HG02970 (cell line): ENCODE measurements at regions not wholly inside any gene's neighbourhood (a gene's known extent, or its start where the extent isn't known, plus 50 kb on each side); places are given as distances from the start of the nearest gene placed in this dataset.
"Not testable (repeated sequence)": the region's sequence is repeated elsewhere in the genome, so short reads cannot be mapped to it uniquely, and the experiment has no call there.

Experiments used
- ATAC-seq: cut with Tn5 transposase; IDR thresholded peaks from one replicate; pipeline ENCODE4 v1.9.1; 2021; ENCODE audit warnings: mild to moderate bottlenecking, moderate library complexity, moderate number of reproducible peaks; ENCODE audit not compliant: unreplicated experiment, low FRiP score

DNA sequence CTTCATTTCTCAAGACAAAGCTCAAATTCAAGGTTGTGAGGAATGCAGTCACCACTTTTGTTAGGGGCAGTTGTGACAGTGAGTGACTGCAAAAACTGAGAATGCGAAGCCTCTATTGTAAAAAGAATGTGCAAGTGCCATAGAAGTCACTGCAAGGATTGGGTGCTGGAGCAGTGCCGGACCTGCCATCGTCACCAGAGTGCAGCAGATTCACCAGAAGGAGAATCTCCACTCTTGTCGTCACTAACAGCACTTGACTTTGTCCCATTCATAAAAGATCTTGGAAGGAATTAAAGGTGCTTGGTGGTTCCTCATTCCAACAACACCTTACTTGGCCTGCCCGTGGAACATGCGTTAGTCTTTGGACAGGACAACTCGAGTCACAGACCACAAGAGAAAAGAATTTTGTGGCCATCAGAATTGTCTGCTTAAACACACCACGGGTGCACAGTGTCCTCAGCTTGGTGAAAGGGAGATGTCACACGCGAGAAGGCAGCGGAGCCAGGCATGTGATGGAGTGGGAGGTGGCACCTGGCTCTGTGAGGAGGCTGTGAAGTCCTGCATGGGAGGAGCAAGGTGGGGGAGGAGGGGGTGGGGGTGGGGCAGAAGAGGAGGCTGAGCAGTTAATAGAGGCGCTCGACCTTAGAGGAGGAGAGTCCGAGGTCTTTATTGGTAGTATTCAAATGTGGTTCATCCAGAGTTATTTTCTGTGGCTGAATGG is 100.9 kb upstream of the SPDYE9 start:
- not testable (repeated sequence) for ATAC-seq

DNA sequence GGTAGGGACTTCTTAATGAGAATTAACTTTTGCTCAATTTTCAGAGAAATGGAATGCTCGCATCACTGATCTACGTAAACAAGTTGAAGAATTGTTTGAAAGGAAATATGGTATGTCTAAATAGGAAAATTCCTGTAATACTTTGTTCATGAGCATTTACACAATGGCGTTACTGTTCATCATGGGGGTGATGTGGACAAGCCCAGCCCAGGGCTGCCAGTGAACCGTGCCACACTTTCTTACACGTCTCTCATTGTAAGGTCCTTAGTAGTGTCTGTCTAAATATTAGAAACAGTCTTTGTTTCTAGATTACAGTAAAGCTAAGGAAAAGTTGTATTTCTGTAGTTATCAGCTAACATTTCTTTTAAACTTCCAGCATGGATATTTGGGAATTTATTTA is 91.0 kb upstream of the SPDYE9 start:
- not testable (repeated sequence) for ATAC-seq

DNA sequence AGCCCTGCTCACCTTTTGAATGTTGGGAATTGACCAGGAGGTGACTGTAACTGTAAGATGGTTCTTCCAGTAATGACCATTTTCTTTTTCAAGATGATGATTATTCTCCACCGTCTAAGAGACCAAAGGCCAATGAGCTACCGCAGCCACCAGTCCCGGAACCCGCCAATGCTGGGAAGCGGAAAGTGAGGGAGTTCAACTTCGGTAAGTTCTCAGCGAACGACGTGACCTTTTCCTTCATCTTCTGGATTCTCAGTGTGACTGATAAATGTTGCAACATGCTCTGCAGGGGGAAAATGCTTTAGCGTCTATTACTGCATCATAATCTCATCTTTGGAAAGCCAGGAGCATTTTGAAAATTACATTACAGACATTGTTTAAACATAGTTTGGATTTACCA is 89.5 kb upstream of the SPDYE9 start:
- not testable (repeated sequence) for ATAC-seq

DNA sequence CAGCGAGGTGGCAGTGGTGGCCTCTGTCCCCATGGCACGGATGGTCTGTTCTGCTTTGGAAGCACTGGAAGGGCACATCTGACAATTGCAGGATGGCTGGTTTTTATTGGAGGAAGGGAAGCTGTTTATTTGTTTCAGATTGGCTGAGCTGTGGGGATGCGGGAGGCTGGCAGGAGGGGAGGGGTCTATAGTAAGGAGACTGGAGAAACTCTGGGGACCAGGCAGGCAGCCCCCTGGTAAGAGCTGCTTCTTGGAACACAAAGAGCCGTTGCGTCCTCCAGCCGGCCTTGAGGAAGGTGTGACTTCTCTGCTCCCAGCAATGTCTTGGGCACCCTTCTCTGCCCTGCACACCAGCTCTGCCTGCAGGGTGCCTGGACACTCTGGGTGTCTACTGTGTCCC is 85.1 kb upstream of the SPDYE9 start:
- ATAC-seq, result not testable (repeated sequence)

DNA sequence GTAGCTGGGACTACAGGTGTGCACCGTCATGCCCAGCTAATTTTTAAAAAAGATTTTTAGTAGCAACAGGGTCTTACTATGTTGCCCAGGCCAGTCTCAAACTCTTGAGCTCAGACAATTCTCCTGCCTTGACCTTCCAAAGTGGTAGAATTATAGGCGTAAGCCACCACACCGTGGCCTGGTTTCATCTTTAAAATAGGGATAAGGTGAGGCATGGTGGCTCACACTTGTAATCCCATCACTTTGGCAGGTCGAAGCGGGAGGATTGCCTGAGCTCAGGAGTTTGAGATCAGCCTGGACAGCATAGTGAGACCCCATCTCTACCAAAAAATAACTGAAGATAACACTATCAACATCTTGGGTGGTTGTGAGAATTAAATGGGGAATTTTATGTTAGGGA is 84.6 kb upstream of the SPDYE9 start:
- not testable (repeated sequence) for ATAC-seq

DNA sequence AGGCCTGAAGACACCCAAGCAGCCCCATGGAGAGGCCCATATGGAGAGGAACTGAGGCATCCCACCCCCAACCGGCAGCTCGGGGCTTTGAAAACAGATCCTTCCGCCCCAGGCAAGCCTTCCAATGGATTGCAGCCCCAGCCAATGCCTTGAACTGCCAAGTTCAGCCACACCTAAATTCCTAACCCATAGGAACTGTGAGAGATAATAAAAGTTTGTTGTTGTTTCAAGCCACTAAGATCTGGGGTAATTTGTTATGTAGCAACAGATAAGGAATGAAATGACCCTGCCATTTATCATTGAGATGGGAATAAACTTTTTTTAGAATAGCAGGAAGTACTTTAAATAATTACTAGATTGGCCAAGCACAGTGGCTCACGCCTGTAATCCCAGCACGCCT is 80.3 kb upstream of the SPDYE9 start:
- not testable (repeated sequence) for ATAC-seq

DNA sequence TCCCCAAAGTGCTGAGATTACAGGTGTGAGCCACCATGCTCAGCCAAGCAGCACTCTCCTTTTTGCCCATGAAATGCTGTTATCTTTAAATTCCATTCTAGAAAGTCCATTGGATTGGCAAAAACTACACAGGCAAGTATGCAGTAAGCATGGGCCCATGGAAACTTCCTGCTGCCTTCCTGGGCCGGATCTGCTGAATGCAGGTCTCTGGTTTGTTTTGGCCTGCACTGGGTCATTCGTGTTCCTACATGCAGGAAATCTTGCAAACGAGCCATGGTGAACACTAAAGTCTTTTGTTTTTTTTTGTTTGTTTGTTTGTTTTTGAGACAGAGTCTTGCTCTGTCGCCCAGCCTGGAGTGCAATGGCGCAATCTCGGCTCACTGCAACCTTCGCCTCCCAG is 76.8 kb upstream of the SPDYE9 start:
- not testable (repeated sequence) for ATAC-seq

DNA sequence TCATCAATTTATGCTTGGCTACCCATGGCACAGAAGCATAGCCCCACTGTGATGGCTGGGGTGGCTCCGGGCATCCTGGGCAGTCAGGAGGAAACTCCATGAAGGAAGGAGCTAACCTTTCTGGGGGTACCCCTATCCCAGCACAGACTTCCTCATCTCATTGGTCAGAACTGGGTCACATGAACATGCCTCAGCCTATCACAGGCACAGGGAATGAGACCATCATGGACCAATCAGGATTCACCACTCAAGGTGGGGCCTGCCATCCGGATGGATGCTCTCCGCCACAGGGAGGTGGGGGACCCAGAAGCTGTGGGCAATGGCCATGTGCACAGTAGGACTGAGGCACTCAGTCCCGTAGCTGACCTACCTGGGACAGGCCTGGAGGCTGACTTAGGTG is 75.9 kb upstream of the SPDYE9 start:
- not testable (repeated sequence) for ATAC-seq

DNA sequence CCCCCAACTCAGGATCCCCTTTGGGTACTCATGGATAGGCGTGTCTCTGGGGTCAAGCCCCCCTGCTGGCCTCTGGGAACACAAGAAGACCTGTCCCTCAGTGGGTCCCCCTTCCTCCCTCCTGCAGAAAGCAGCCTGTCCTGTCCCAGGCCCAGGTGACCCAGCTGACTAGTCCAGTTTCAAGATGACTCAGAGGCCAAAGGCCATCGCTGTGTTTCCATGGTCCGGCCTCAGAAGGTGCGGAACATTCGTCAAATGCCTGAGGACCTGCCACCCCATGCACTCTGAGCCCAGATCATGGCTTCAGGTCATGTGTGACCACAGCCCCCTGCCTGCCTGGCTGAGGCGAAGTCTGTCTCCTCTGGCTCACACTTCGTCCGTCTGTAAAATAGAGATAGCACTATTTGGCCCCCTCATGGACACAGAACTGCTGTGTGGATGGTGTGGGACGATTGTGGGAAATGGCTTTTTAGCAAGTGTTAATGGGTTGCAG is 71.4 kb upstream of the SPDYE9 start:
- ATAC-seq, result not testable (repeated sequence)

DNA sequence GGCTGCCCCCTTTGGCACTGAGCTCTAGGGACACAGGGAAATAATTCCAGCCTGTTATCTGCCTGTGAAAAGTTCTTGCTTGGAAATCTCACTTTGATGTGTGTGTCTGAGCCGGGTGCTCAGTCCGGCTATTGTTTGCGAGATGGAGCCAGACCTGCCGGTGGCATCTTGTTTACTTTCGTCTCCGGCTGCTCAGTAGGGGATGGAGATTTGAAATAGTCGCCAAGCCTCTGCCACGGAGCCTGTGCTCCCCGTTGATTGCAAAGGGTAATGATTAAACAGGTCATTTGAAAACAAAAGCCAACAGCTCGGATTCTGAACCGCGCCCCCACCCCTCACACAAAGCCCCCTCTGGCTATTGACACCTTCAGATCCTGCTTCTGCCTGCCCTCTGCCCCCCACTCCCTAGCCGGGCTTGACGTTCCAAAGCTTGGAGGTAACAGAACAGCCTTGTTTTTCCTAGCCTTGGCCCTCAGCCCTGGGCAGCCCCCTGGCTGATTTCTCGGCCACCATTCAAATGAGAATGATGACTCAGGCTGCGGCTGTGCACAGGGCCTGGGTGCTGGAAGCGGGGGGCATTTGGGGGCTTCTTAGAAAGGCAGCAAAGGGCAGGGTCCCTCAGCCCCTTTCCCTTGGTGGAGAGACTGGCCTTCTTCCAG is 70.8 kb upstream of the SPDYE9 start:
- ATAC-seq, result not testable (repeated sequence)

DNA sequence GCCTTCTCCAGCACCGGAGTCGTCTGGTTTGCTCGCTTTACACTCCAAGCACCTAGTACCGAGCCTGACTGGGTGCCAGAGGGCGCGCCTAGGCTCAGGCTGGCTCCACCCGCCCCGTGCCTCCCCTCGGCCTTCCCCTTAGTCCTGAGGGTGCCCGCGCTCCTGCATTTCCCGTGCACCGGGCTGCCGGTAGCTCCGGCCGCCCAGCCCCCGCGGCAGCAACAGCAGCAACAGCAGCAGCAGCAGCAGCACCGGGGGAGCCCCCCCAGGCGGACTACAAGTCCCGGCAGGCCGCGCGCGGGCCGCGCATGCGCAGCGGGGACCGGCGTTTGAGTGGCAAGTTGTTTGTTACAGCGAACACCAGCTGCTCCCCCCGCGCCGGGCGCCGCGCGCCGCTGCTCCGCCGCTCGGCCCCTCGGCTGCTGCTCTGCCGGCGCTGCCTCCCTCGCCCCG is 68.8 kb upstream of the SPDYE9 start:
- ATAC-seq, result peak; percentile 94

DNA sequence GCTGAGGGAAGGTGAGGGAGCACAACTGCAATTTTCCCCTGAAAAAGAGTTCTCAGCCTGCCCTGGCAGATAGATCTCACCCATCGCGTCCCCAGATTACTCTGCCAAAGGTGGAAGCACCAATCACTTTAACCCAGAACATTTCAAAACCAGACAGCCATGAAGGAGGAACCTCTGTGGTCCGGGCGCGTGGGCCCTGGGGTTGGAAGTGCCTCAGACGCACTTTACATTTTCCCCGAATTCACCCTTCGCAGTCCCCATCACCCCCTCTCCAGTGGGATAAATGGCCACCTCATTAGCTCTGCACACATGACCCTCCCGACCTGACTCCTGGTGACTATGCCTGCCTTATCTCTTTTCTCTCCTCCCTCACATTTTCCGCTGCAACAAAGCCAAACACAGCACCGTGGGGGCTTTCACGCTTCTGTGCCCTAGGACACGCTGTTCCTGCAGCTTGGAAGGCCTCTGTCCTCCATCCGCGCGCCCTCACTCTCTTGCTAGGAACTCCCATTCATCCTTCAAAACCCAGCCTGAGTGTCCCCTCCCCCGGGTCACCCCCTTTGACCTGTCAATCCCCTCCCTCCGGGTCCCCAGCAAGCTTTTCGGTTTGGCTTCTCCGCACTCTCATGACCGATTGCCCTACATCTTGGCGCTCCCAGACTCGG is 68.2 kb upstream of the SPDYE9 start:
- ATAC-seq, result not testable (repeated sequence)

DNA sequence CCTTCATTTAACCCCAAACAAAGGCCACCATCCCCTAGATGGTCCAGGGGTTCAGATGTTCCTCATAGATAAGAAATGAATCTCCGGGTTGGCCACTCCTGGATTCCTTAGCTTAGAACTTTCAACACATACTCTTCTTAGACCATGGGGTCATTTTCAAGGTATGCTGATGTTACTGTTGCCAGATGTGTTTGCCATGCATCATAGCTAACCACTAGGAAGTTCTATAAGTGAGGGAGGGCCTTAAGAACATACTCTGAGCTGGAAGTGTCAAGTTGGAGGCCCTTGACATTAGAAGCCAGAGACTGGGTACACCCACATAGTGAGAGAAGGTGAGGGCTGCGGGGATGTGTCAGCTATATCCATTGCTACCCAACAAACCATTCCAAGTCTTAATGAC is 62.7 kb upstream of the SPDYE9 start:
- ATAC-seq, result not testable (repeated sequence)

DNA sequence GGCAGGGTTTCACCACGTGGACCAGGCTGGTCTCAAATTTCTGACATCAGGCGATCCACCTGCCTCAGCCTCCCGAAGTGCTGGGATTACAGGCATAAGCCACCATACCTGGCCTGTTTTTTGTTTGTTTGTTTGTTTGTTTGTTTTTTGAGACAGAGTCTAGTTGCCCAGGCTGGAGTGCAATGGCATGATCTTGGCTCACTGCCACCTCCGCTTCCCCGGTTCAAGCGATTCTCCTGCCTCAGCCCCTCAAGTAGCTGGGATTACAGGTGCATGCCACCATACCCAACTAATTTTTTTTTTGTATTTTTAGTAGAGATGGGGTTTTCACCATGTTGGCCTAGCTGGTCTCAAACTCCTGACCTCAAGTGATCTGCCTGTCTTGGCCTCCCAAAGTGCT is 61.8 kb upstream of the SPDYE9 start:
- not testable (repeated sequence) for ATAC-seq

DNA sequence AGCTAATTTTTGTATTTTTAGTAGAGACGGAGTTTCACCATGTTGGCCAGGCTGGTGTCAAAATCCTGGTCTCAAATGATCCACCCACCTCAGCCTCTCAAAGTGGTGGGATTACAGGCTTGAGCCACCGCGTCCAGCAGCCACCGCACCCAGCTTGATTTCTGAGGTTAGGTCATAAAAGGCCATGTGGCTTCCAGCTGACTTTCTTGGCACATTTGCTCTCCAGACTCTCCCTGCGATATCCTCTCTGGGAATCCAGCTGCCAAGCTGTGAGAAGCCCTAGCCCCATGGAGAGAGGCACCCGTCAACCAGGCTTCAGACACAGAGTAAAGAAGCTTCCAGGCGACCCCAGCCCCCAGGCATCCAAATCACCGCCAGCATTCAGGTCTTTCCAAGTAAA is 58.2 kb upstream of the SPDYE9 start:
- not testable (repeated sequence) for ATAC-seq

DNA sequence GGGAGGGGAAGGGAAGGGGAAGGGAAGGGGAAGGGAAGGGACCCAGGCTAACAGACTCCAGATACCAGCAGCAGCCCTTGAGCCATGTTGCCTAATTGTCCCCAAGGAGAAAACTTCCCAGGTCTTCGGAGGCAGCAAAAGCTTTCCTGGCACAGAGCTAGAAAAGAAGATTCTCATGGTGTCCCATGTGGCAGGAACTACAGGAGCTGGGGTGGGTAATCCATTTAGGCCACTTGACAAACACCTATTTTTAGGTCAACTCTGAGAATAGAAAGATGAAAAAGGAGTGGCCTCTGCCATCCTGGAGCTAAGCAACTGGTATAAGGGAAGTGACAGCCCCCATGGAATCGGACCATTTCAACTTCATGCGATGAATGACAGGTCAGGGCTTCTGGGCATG is 52.1 kb upstream of the SPDYE9 start:
- ATAC-seq, result not testable (repeated sequence)
